Type B pancreatic cell (in vitro differentiated cells): ENCODE measurements at regions not wholly inside any gene's neighbourhood (a gene's known extent, or its start where the extent isn't known, plus 50 kb on each side); places are given as distances from the start of the nearest gene placed in this dataset.

Source experiments
- DNase-seq: peaks from one replicate; pipeline ENCODE4 v3.0.0; 2021; ENCODE audit warnings: mixed read lengths; ENCODE audit not compliant: unreplicated experiment; ENCODE audit errors: extremely low spot score
- H3K27ac Mint-ChIP-seq: 2 replicates; pipeline ENCODE4 v1.8.0; 2021; ENCODE audit warnings: mild to moderate bottlenecking, mixed read lengths
- H3K27me3 Mint-ChIP-seq: 2 replicates; pipeline ENCODE4 v1.8.0; 2021; ENCODE audit warnings: mixed read lengths
- H3K36me3 Mint-ChIP-seq: 2 replicates; pipeline ENCODE4 v1.8.0; 2021; ENCODE audit warnings: mixed read lengths
- H3K4me1 Mint-ChIP-seq: one replicate; pipeline ENCODE4 v1.8.0; 2021; ENCODE audit warnings: mixed read lengths; ENCODE audit not compliant: unreplicated experiment
- H3K4me3 Mint-ChIP-seq: 2 replicates; pipeline ENCODE4 v1.8.0; 2021; ENCODE audit warnings: mild to moderate bottlenecking, mixed read lengths
- H3K9me3 Mint-ChIP-seq: 2 replicates; pipeline ENCODE4 v1.8.0; 2021; ENCODE audit warnings: mixed read lengths
- TF ChIP-seq, protein P1 (sequence below): fragments of 200-600 bp; sonication (generic); conservative IDR thresholded peaks from 2 replicates; pipeline ENCODE4 v1.5.0; 2021; ENCODE audit warnings: antibody characterized with exemption, mild to moderate bottlenecking

DNA sequence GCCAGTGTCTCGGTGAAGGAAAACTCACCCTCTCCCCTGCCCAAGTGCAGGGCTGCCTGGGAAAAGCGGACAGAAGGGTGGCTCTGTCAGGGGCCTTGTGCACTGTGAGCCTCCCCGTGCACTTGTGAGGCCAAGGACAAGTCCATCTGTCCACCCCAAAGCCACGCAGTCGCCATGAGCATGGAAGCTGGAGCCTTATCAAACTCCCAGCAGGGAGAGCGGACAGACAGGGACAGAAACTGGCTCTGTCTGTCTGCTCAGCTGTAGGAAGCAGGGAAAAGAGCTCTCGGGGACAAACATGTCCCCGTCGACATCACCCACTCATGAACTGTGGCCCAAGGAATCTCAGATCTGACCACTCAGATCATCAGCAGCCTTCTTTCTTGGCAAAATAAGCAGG, 1385.4 kb downstream of the TBC1D22A start:
- H3K27ac Mint-ChIP-seq = no peak overlapping the region
- TF ChIP-seq, protein P1, sequence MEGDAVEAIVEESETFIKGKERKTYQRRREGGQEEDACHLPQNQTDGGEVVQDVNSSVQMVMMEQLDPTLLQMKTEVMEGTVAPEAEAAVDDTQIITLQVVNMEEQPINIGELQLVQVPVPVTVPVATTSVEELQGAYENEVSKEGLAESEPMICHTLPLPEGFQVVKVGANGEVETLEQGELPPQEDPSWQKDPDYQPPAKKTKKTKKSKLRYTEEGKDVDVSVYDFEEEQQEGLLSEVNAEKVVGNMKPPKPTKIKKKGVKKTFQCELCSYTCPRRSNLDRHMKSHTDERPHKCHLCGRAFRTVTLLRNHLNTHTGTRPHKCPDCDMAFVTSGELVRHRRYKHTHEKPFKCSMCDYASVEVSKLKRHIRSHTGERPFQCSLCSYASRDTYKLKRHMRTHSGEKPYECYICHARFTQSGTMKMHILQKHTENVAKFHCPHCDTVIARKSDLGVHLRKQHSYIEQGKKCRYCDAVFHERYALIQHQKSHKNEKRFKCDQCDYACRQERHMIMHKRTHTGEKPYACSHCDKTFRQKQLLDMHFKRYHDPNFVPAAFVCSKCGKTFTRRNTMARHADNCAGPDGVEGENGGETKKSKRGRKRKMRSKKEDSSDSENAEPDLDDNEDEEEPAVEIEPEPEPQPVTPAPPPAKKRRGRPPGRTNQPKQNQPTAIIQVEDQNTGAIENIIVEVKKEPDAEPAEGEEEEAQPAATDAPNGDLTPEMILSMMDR = no peak
- H3K36me3 Mint-ChIP-seq = no peaks in the 10 kb centered on the region
- no peaks in the 10 kb centered on the region for H3K9me3 Mint-ChIP-seq
- H3K4me1 Mint-ChIP-seq = no peaks in the 10 kb centered on the region
- no peak for DNase-seq
- peaks cover 22% of the 10 kb centered on the region for H3K27me3 Mint-ChIP-seq
- H3K4me3 Mint-ChIP-seq = no peak overlapping the region

DNA sequence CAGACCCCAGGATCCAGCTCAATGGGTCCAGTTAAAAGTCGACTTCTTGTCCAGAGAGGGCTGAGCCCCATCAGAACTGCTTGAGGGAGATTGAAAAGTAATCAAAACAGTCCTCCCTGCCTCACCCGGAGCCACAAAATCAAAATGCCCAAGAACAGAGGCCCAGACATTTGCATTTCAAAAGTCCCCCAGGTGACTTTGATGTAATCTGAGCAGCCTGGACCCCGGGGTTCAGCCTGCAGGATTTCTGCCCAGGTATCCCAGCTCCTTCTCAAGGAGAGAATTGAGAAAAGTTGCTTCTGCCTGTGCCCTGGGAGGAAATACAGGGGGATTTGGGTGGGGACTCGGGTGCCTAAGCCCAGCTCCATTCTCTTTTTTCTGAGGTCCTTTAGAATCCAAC, 1385.0 kb downstream of the TBC1D22A start:
- H3K27me3 Mint-ChIP-seq = peaks cover 22% of the 10 kb centered on the region
- no peak overlapping the region for H3K27ac Mint-ChIP-seq
- no peaks in the 10 kb centered on the region for H3K4me1 Mint-ChIP-seq
- no peaks in the 10 kb centered on the region for H3K36me3 Mint-ChIP-seq
- H3K9me3 Mint-ChIP-seq = no peaks in the 10 kb centered on the region
- TF ChIP-seq, protein P1 = no peak
- H3K4me3 Mint-ChIP-seq = no peak overlapping the region
- DNase-seq = no peak

DNA sequence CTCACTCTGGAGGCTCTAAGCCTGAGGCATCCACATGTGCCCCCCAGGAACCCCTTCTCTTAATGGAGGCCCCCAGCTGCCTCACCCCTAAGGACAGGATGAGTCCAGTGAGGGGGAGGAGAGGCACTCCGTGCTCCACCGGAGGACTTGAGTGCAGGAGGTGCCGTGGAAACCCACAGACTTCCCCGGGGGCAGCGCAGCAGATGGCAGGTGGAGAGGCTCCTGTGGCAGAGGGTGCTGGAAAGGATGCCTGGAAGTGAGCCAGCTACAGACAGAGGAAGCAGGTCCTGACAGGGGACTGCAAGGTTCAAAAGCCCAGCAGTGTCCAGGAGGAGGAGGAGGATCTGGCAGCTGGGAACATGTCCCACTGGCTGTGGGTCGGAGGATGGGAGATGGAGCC, 1384.0 kb downstream of the TBC1D22A start:
- H3K9me3 Mint-ChIP-seq = no peaks in the 10 kb centered on the region
- TF ChIP-seq, protein P1 = no peak
- H3K27ac Mint-ChIP-seq = no peak overlapping the region
- H3K4me1 Mint-ChIP-seq = no peaks in the 10 kb centered on the region
- H3K4me3 Mint-ChIP-seq = no peak overlapping the region
- DNase-seq = no peak
- H3K27me3 Mint-ChIP-seq = peaks cover 22% of the 10 kb centered on the region
- no peaks in the 10 kb centered on the region for H3K36me3 Mint-ChIP-seq

DNA sequence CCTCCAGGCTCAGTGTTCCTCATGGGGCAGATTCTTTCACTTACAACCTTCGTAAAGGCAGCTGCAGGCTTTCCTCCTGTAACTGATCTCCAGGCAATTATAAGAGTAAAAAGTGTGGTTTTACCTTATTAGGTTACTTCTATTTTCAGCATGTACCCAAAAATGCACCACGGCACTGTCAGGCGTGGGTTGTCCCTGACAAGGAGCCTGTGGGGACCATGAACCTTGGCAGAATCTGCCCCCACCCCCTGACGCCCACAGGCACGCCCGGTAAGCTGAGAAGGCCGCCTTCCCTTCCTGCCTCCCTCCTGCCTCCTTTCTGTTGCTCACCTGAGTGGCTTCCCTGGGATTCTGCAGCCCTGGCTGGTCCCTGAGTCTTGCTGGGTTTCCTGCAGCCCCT, 1383.3 kb downstream of the TBC1D22A start:
- TF ChIP-seq, protein P1 = no peak
- Mint-ChIP-seq H3K4me1 (no peaks in the 10 kb centered on the region), H3K27ac (no peak overlapping the region), H3K27me3 (peaks cover 22% of the 10 kb centered on the region), H3K9me3 (no peaks in the 10 kb centered on the region), H3K4me3 (no peak overlapping the region), H3K36me3 (no peaks in the 10 kb centered on the region)
- no peak for DNase-seq

DNA sequence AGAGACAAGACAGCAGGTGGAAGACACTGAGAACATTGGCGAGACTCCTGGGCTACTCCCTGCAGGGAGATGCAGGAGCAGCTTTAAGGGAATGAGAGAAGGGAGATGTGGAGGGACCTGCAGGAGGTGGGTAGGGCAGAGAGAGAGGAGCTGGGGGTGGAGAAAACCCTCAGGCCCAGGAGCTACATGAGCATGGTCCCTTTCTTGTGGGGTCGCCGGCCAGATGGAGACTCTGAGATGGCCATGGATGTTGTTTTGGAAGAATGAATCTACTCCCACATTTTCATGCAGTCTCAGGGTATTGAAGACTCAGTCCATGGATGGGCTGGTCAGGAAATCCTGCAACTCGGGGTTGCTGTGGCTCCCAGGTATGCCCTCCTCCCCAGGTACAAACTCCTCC, 1381.9 kb downstream of the TBC1D22A start:
- DNase-seq = no peak
- Mint-ChIP-seq H3K27me3 (peaks cover 22% of the 10 kb centered on the region), H3K9me3 (no peaks in the 10 kb centered on the region), H3K4me1 (no peaks in the 10 kb centered on the region), H3K27ac (no peak overlapping the region), H3K4me3 (no peak overlapping the region), H3K36me3 (no peaks in the 10 kb centered on the region)
- TF ChIP-seq, protein P1 = no peak

DNA sequence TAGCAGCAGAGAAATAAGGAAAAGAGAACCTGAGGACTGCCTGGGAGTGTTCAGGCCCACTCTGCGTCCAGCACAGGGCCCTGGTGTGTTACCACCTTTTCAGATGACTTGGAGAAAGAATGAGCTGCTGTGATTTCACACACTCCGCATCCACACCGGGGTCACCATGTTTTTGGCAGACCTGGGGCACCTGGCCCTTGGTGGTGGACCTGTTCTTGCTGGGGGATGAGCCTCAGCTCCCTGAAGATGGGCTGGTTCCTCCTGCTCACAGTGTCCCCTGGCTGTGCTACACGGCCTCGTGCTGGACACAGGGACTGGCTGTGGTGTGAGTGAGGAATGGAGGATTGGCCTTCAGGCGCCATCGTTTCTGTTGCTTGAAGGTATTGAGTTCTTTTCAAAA, 1381.4 kb downstream of the TBC1D22A start:
- Mint-ChIP-seq H3K9me3 (no peaks in the 10 kb centered on the region), H3K4me3 (no peak overlapping the region), H3K27me3 (peaks cover 22% of the 10 kb centered on the region), H3K27ac (no peak overlapping the region), H3K36me3 (no peaks in the 10 kb centered on the region), H3K4me1 (no peaks in the 10 kb centered on the region)
- no peak for DNase-seq
- TF ChIP-seq, protein P1 = no peak
